GM12872 (cell line): ENCODE measurements at regions not wholly inside any gene's neighbourhood (a gene's known extent, or its start where the extent isn't known, plus 50 kb on each side); places are given as distances from the start of the nearest gene placed in this dataset.

Experiments used
- TF ChIP-seq, protein P1 (sequence below): IDR thresholded peaks from 3 replicates; pipeline ENCODE4 v1.5.1; 2011; ENCODE audit warnings: low read depth, mild to moderate bottlenecking, low read length, moderate library complexity; ENCODE audit not compliant: insufficient read depth

DNA sequence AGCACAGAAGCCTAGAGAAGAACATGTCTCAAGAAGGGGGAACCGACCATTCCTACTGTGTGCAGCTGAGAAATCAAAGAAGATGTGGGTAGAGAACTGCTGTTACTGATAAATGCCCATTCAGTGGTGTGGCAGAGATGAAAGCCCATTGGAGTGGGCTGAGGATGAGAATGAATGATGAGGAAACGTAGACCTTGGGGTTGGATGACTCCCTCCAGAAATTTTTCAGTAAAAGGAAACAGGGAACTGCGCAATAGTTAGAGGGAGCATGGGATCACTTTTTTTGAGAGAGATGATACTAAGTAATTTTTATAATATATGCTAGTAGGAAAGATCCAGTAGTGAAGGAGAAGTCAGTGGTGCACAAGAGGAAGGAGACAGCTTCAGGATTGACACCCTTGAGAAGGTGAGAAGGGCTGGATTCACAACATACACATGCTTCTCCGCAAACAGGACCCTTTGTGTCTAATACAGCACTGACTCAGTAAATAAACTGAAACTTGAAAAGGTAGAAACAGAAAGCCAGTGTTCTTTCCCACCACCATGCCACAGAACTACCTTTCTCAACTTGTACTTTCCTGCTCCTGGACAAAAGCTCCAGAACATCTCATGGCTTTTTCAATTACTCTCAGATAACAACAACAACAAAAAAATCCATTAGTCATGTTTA is 104.7 kb upstream of the IL6 start:
- TF ChIP-seq, protein P1, sequence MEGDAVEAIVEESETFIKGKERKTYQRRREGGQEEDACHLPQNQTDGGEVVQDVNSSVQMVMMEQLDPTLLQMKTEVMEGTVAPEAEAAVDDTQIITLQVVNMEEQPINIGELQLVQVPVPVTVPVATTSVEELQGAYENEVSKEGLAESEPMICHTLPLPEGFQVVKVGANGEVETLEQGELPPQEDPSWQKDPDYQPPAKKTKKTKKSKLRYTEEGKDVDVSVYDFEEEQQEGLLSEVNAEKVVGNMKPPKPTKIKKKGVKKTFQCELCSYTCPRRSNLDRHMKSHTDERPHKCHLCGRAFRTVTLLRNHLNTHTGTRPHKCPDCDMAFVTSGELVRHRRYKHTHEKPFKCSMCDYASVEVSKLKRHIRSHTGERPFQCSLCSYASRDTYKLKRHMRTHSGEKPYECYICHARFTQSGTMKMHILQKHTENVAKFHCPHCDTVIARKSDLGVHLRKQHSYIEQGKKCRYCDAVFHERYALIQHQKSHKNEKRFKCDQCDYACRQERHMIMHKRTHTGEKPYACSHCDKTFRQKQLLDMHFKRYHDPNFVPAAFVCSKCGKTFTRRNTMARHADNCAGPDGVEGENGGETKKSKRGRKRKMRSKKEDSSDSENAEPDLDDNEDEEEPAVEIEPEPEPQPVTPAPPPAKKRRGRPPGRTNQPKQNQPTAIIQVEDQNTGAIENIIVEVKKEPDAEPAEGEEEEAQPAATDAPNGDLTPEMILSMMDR: no peak

DNA sequence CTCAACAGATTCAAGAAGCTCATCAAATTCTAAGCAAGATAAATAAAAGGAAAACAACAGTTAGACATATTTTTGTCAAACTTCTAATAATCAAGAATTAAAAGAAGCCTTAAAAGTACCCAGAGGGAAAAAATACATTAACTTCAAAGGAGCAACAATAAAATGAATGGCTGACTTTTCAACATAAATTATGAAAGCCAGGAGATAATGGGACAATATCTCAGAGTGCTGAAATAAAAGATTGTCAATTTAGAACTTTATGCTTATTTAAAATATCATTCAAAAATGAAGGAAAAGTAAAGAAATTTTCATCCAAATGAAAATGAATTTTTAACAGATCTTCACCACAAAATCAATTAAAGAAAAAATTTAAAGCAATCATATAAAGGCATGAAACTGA is 108.5 kb upstream of the IL6 start:
- TF ChIP-seq, protein P1: no peak

DNA sequence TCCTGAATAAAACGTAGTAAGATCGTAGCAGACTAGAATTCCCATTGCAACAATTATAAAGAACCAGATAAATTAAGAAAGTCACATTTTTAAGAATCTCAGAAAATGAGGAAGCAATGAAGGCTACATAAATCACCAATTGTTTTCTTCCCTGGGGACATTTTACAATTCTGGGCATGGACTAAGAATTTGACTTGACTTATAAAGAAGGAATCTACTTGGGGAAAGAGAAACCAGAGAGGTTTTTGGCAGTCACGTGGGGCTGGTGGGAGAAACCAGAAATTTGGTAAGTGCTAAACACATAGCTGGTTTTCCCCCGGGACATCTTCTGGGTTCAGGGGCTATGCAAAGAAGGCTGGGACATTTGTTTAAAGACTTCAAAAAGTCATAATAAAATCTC is 109.8 kb upstream of the IL6 start:
- TF ChIP-seq, protein P1: no peak

DNA sequence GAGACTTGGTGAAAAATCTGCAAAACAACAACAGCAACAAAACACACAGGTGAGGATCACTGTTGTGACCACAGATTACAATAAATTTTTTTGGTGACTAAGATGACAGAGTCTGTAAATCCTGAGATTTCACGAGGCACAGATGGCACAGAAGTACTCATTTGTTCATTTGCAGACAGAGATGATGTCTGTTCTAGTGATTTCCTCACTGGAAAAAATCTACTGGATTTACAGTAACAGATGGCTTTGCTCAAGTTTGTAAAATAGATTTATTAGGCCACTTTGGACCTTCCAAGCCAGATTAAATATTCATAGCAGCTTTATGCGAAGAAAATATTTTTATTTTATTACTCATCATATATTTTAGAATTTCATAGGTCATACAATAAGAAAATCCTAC is 113.5 kb upstream of the IL6 start:
- TF ChIP-seq, protein P1: no peak

DNA sequence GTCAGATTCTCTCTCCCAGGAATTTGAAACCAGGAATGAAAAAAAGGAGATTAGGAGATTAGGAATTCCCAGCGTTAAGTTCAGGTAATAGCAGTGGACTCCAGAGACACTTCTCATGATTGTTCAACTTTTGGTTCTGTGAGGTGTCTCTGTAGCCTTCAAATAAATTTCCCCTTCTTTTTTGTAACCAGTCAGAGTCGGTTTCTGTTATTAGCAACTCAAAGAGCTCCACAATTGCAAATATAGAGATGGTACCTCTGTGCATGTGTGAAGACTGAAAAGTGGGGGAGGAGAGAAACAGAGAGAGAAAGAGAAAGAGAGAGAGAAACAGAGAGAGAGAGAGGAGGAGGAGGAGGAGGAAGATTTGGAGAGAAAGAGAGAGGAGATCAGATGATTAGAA is 112.8 kb upstream of the STEAP1B start:
- TF ChIP-seq, protein P1: no peak

DNA sequence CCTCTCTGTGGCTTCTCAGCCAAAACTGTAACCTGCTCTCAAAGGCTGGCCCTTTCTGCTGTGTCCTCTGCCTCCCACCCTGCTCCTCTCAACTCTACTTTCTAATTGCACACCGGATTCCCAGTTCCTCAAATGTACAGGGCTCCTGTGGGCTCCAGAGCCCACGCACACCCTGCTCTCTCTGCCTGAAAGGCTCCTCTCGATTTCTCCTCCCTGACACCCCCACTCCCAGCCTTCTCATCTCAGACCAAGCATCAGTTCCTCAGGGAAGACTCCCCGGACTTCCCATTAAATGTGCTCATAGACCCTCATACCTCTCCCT is 111.7 kb upstream of the STEAP1B start:
- TF ChIP-seq, protein P1: no peak

DNA sequence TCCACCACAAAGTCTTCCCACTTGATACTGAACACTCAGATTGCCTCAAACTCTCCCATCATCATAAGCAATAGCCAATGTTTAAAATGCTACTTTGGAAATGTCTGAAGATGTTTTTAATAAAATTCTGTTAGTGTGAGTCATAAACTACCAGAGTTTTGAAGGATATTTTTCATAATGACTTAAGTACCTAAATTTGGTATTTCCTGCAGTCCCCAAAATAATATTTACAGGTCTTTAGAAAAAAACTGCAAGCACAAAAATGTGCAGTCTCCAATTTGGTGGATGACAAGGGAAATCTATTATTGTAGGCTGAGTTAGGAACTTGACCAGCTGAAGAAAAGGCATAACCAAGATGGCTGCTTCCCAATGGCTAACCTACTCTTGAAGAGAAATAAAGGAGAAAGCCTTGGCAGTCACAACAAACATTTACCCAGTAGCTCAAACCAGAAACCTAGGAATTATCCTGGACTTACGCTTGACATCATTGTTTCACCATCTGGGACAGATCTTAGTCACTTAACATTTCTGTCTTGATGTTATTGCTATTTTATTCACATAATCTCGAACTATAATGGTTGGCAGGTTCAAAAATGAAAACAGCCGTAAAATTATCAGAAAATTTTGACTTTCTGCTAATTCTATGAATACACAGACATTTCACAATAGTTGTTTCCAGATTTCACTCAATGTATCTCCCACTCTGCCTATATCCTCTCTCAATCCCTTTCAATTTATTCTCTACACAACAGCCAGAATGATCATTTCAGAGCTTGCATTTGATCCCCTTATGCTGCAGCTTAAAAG is 111.2 kb upstream of the STEAP1B start:
- TF ChIP-seq, protein P1: no peak
